ENCODE measurements at regions not wholly inside any gene's neighbourhood (a gene's known extent, or its start where the extent isn't known, plus 50 kb on each side); places are given as distances from the start of the nearest gene placed in this dataset.

DNA sequence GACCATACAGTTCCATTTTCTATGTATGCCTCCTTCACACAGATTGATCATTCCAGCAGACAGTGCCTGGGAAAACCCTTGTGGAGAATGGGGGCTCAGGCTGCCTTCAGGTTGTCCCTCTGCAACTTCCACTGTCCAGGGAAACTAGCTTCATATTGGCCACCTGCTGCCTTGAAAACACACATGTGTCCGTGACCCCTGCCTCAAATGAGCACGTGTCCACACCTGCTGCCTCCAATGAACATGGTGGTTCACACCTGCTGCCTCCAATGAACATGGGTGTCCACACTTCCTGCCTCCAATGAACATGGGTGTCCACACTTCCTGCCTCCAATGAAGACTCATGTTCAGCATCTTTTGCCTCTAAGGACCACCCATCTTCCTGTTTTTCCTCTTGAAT lies 185.4 kb upstream of the ADCY2 start:
- Histone ChIP-seq H3K27me3 (ENCODE audit: control insufficient read depth in 3 of 3, insufficient read depth in 3 of 3, low read length in 3 of 3) (no peaks in the 10 kb centered on the region), H3K9ac (ENCODE audit: low read depth in 1 of 3, low read length in 3 of 3) (no peak overlapping the region), H3K27ac (ENCODE audit: low read depth, low read length) (no peak overlapping the region), H3K36me3 (ENCODE audit: control insufficient read depth in 3 of 3, insufficient read depth in 3 of 3, low read length in 3 of 3) (no peaks in the 10 kb centered on the region), H3K4me1 (ENCODE audit: control insufficient read depth in 3 of 3, insufficient read depth in 3 of 3, low read length in 3 of 3) (no peaks in the 10 kb centered on the region), H3K9me3 (ENCODE audit: control insufficient read depth in 3 of 3, low read length in 3 of 3) (no peaks in the 10 kb centered on the region), H3K4me3 (ENCODE audit: low read length in 3 of 3) (no peak overlapping the region)

DNA sequence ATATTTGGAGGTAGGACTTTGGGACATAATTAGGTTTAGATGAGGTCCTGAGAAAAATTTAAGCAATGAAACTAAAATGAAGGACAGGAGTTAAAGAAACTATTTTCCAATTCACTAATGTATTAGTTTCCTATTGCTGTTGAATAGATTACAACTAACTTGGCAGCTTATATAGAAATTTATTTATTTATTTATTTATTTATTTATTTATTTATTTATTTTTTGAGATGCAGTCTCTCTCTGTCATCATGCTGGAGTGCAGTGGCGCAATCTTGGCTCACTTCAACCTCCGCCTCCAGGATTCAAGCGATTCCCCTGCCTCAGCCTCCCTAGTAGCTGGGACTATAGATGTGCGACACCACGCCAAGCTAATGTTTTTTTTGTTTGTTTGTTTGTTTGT lies 182.4 kb upstream of the ADCY2 start:
- Histone ChIP-seq H3K4me3 (ENCODE audit: low read length in 3 of 3) (no peak overlapping the region), H3K36me3 (ENCODE audit: control insufficient read depth in 3 of 3, insufficient read depth in 3 of 3, low read length in 3 of 3) (no peaks in the 10 kb centered on the region), H3K9ac (ENCODE audit: low read depth in 1 of 3, low read length in 3 of 3) (no peak overlapping the region)

DNA sequence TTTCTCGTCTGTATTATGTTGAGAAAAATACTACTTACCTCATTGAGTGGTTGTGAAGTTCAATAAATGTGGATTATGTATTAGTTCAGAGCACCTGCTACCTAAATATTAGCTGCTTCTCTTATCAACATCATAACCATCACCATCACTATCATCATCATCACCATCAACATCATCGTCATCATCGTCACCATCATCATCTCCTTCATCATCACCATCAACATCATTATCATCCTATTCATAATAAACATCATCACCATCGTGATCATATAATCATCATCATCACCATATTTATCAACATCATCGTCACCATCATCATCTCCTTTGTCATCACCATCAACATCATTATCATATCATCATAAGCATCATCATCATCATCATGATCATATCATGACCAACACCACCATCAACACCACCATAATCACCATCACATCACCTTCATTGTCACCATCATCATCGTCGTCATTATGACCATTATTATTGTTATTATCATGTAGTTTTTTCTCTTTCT lies 181.0 kb upstream of the ADCY2 start:
- Histone ChIP-seq H3K36me3 (ENCODE audit: control insufficient read depth in 3 of 3, insufficient read depth in 3 of 3, low read length in 3 of 3) (no peaks in the 10 kb centered on the region), H3K9ac (ENCODE audit: low read depth in 1 of 3, low read length in 3 of 3) (no peak overlapping the region), H3K4me3 (ENCODE audit: low read length in 3 of 3) (no peak overlapping the region), H3K27me3 (ENCODE audit: control insufficient read depth in 3 of 3, insufficient read depth in 3 of 3, low read length in 3 of 3) (peaks cover 0 to 4% (median 0%) of the 10 kb centered on the region in 3 donors), H3K9me3 (ENCODE audit: control insufficient read depth in 3 of 3, low read length in 3 of 3) (no peaks in the 10 kb centered on the region), H3K4me1 (ENCODE audit: control insufficient read depth in 3 of 3, insufficient read depth in 3 of 3, low read length in 3 of 3) (no peaks in the 10 kb centered on the region), H3K27ac (ENCODE audit: low read depth, low read length) (no peak overlapping the region)

More for the DNA sequence above, 182.4 kb upstream of the ADCY2 start:
- Histone ChIP-seq H3K4me1 (ENCODE audit: control insufficient read depth in 3 of 3, insufficient read depth in 3 of 3, low read length in 3 of 3) (no peaks in the 10 kb centered on the region), H3K27me3 (ENCODE audit: control insufficient read depth in 3 of 3, insufficient read depth in 3 of 3, low read length in 3 of 3) (peaks cover 0 to 4% (median 0%) of the 10 kb centered on the region in 3 donors), H3K9me3 (ENCODE audit: control insufficient read depth in 3 of 3, low read length in 3 of 3) (no peaks in the 10 kb centered on the region), H3K27ac (ENCODE audit: low read depth, low read length) (no peak overlapping the region)

DNA sequence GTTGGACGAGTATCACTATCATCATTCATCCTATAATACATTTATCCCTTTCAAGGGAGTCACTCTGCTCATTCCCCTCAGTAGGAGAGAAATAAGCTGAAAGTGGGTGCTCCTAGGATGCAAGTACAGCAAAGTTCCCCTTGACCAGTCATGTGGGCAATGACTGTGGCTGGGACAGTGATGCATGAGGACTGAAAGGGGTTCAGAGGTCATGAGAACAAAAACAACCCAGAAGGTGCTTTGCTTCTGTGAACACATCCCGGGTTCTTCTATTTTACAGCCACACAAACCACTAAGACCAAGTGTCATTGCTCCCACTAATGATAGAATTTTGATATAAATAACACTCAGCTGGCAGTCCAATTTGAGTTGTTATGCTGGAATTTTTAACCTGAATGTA lies 177.8 kb upstream of the ADCY2 start:
- Histone ChIP-seq H3K27ac (ENCODE audit: low read depth, low read length) (no peak overlapping the region), H3K36me3 (ENCODE audit: control insufficient read depth in 3 of 3, insufficient read depth in 3 of 3, low read length in 3 of 3) (no peaks in the 10 kb centered on the region), H3K9ac (ENCODE audit: low read depth in 1 of 3, low read length in 3 of 3) (no peak overlapping the region), H3K4me1 (ENCODE audit: control insufficient read depth in 3 of 3, insufficient read depth in 3 of 3, low read length in 3 of 3) (no peaks in the 10 kb centered on the region), H3K27me3 (ENCODE audit: control insufficient read depth in 3 of 3, insufficient read depth in 3 of 3, low read length in 3 of 3) (peaks cover 0 to 4% (median 0%) of the 10 kb centered on the region in 3 donors), H3K4me3 (ENCODE audit: low read length in 3 of 3) (no peak overlapping the region), H3K9me3 (ENCODE audit: control insufficient read depth in 3 of 3, low read length in 3 of 3) (no peaks in the 10 kb centered on the region)

DNA sequence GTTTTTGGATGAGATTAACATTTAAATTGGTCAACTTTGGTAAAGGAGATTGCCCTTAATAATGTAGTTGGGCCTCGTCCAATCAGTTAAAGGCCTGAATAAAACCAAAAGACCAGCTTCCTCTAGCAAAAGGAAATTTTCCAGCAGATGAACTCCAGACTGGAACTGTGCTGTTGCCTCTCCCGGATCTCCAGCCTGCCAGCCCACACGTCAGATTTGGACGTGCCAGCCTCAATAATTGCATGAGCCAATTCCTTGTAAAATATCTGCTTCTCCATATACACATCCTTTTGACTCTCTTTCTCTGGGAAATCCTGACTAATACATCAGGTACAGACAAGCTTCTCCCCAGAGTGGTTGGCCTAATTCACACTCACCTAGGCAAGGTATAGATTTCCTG lies 175.8 kb upstream of the ADCY2 start:
- H3K9ac ChIP-seq (ENCODE audit: low read depth in 1 of 3, low read length in 3 of 3): no peak overlapping the region
- H3K27me3 ChIP-seq (ENCODE audit: control insufficient read depth in 3 of 3, insufficient read depth in 3 of 3, low read length in 3 of 3): peaks cover 0 to 4% (median 0%) of the 10 kb centered on the region in 3 donors
- no peak overlapping the region for H3K4me3 ChIP-seq (ENCODE audit: low read length in 3 of 3)
- no peaks in the 10 kb centered on the region for H3K36me3 ChIP-seq (ENCODE audit: control insufficient read depth in 3 of 3, insufficient read depth in 3 of 3, low read length in 3 of 3)
- H3K27ac ChIP-seq (ENCODE audit: low read depth, low read length): no peak overlapping the region
- no peaks in the 10 kb centered on the region for H3K4me1 ChIP-seq (ENCODE audit: control insufficient read depth in 3 of 3, insufficient read depth in 3 of 3, low read length in 3 of 3)
- no peaks in the 10 kb centered on the region for H3K9me3 ChIP-seq (ENCODE audit: control insufficient read depth in 3 of 3, low read length in 3 of 3)

DNA sequence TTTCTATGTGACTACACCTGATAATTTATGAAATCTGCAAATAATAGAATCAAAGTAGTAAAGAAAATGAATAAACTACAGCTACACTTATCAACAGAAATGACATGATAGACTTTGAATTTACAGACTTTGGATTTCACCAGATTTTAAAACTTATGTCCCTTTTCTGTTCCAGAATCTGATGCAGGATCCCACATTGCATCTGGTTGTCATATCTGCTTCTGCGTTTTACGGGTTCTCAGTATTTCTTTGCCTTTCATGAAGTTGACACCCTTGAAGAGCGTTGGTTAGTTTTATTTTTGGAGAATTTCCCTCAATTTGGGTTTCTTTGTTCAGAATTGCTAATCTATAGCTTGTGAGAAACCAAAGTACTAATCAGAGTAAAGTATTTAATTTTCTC lies 174.9 kb upstream of the ADCY2 start:
- no peak overlapping the region for H3K9ac ChIP-seq (ENCODE audit: low read depth in 1 of 3, low read length in 3 of 3)
- no peaks in the 10 kb centered on the region for H3K4me1 ChIP-seq (ENCODE audit: control insufficient read depth in 3 of 3, insufficient read depth in 3 of 3, low read length in 3 of 3)
- no peaks in the 10 kb centered on the region for H3K9me3 ChIP-seq (ENCODE audit: control insufficient read depth in 3 of 3, low read length in 3 of 3)
- H3K27ac ChIP-seq (ENCODE audit: low read depth, low read length): no peak overlapping the region
- peaks cover 0 to 4% (median 0%) of the 10 kb centered on the region in 3 donors for H3K27me3 ChIP-seq (ENCODE audit: control insufficient read depth in 3 of 3, insufficient read depth in 3 of 3, low read length in 3 of 3)
- no peak overlapping the region for H3K4me3 ChIP-seq (ENCODE audit: low read length in 3 of 3)
- H3K36me3 ChIP-seq (ENCODE audit: control insufficient read depth in 3 of 3, insufficient read depth in 3 of 3, low read length in 3 of 3): no peaks in the 10 kb centered on the region

DNA sequence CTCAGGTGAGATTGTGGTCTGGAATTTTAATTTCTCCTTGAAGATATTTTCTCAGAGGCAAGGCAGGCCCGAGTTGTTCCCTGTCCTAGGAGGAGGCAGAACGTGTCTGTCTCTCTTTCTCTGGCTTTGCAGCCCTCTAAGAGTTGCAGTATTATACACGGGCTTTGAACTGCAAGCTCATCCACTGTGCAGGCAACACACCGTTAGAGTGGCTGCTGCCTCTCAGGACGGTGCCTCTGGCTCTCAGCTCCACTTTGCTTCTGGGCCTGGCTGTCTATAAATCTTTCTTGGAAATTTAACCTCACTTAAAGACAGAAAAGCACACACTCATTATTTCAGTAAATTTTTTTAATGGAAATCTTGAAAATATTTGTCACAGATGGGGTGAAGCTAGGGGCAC lies 170.1 kb upstream of the ADCY2 start:
- H3K27ac ChIP-seq (ENCODE audit: low read depth, low read length): no peak overlapping the region
- peaks cover 0 to 3% (median 0%) of the 10 kb centered on the region in 3 donors for H3K9me3 ChIP-seq (ENCODE audit: control insufficient read depth in 3 of 3, low read length in 3 of 3)
- H3K4me3 ChIP-seq (ENCODE audit: low read length in 3 of 3): no peak overlapping the region
- no peaks in the 10 kb centered on the region for H3K4me1 ChIP-seq (ENCODE audit: control insufficient read depth in 3 of 3, insufficient read depth in 3 of 3, low read length in 3 of 3)
- H3K9ac ChIP-seq (ENCODE audit: low read depth in 1 of 3, low read length in 3 of 3): no peak overlapping the region
- no peaks in the 10 kb centered on the region for H3K36me3 ChIP-seq (ENCODE audit: control insufficient read depth in 3 of 3, insufficient read depth in 3 of 3, low read length in 3 of 3)
- peaks cover 0 to 2% (median 0%) of the 10 kb centered on the region in 3 donors for H3K27me3 ChIP-seq (ENCODE audit: control insufficient read depth in 3 of 3, insufficient read depth in 3 of 3, low read length in 3 of 3)

DNA sequence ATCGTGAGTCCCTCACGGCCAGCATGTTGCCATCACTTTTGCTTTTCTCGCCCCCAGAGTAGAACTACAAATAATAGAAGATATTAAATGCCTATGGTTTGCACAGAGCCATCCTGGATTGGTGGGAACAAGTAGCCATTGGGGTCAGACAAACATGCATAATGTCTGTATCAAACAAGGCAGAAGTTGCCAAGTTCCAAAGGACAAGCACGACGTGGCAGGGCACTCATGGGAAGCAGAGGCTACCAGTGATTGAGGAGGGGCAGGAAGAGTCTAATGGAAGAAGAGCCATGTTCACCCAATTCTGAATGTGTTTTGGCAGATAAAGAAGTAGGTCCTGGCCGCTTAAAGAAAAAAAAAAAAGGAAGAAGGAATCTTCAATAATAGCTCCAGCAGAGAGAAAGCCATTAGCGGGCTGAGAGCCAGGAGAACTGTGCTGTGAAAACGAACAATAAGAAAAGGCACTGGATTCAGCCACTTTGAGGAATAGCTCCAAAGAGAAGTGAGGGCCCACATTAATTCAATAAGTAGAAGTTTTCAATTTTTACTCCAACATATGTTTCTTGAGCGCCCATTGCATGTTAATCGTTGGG lies 153.7 kb upstream of the ADCY2 start:
- Histone ChIP-seq H3K36me3 (ENCODE audit: control insufficient read depth in 3 of 3, insufficient read depth in 3 of 3, low read length in 3 of 3) (no peaks in the 10 kb centered on the region), H3K9ac (ENCODE audit: low read depth in 1 of 3, low read length in 3 of 3) (no peak overlapping the region), H3K27me3 (ENCODE audit: control insufficient read depth in 3 of 3, insufficient read depth in 3 of 3, low read length in 3 of 3) (peaks cover 0 to 3% (median 0%) of the 10 kb centered on the region in 3 donors), H3K9me3 (ENCODE audit: control insufficient read depth in 3 of 3, low read length in 3 of 3) (no peaks in the 10 kb centered on the region), H3K4me3 (ENCODE audit: low read length in 3 of 3) (no peak overlapping the region), H3K27ac (ENCODE audit: low read depth, low read length) (no peak overlapping the region), H3K4me1 (ENCODE audit: control insufficient read depth in 3 of 3, insufficient read depth in 3 of 3, low read length in 3 of 3) (no peaks in the 10 kb centered on the region)

DNA sequence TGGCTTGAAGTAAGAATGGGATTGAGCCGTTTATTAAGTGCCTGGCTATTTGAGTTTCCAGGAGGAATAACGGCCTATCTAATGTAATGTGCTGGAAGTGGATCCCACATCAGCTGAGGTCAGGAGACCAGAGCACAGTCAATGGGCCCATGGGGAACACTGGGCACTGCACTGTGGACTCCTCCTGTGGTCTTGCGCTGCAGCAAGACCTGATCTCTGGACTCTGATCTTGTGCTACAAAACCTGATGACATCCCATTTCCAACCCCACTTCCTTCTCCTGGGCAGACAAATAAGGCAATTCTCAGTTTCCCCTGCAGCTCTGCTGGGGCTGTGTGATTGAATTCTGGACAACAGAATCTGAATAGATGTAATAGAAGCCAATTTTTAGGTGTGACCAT lies 151.7 kb upstream of the ADCY2 start:
- Histone ChIP-seq H3K27me3 (ENCODE audit: control insufficient read depth in 3 of 3, insufficient read depth in 3 of 3, low read length in 3 of 3) (peaks cover 0 to 3% (median 0%) of the 10 kb centered on the region in 3 donors), H3K9me3 (ENCODE audit: control insufficient read depth in 3 of 3, low read length in 3 of 3) (no peaks in the 10 kb centered on the region), H3K4me3 (ENCODE audit: low read length in 3 of 3) (no peak overlapping the region), H3K4me1 (ENCODE audit: control insufficient read depth in 3 of 3, insufficient read depth in 3 of 3, low read length in 3 of 3) (no peaks in the 10 kb centered on the region), H3K9ac (ENCODE audit: low read depth in 1 of 3, low read length in 3 of 3) (no peak overlapping the region), H3K27ac (ENCODE audit: low read depth, low read length) (no peak overlapping the region), H3K36me3 (ENCODE audit: control insufficient read depth in 3 of 3, insufficient read depth in 3 of 3, low read length in 3 of 3) (no peaks in the 10 kb centered on the region)

DNA sequence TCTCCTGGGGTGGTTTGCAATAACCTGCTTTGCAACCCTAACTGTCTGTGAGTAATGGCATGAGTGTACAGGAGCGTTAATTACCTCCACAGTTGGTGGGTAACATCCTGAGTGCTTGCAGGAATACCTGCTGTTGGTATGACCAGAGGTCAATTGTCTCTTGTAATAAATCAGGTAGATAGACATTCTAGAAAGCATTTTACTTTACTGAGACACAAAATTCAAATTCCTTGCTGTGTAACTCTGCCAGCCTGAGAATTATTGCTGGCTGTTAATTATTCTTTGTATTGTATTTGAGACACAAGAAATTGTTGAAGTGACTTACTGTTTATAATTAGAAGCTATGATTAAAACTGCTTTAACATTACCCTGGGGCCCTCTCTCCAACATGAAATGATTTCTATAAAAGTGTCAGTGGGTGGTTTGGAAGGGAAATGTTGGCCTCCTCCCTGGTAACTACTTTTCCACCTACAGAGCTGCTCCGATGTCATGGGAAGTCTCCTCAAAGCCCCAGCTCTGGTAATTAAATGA lies 150.8 kb upstream of the ADCY2 start:
- H3K9ac ChIP-seq (ENCODE audit: low read depth in 1 of 3, low read length in 3 of 3): no peak overlapping the region
- H3K9me3 ChIP-seq (ENCODE audit: control insufficient read depth in 3 of 3, low read length in 3 of 3): no peaks in the 10 kb centered on the region
- H3K27ac ChIP-seq (ENCODE audit: low read depth, low read length): no peak overlapping the region
- peaks cover 0 to 3% (median 0%) of the 10 kb centered on the region in 3 donors for H3K27me3 ChIP-seq (ENCODE audit: control insufficient read depth in 3 of 3, insufficient read depth in 3 of 3, low read length in 3 of 3)
- no peaks in the 10 kb centered on the region for H3K36me3 ChIP-seq (ENCODE audit: control insufficient read depth in 3 of 3, insufficient read depth in 3 of 3, low read length in 3 of 3)
- H3K4me3 ChIP-seq (ENCODE audit: low read length in 3 of 3): no peak overlapping the region
- H3K4me1 ChIP-seq (ENCODE audit: control insufficient read depth in 3 of 3, insufficient read depth in 3 of 3, low read length in 3 of 3): no peaks in the 10 kb centered on the region

All from skeletal muscle tissue (tissue), 3 donors.